A549 (cell line): ENCODE measurements at regions not wholly inside any gene's neighbourhood (a gene's known extent, or its start where the extent isn't known, plus 50 kb on each side); places are given as distances from the start of the nearest gene placed in this dataset.

Experiments used
- ATAC-seq, 2 experiments: fragments of 200-7000 bp in 1 of 2; fragments of >200 bp in 1 of 2; cut with Nextera tagmentation in 1 of 2; cut with Tn5 transposase in 1 of 2; 3 replicates each; pipeline versions ENCODE4 v1.8.0 to v1.9.1; 2018 to 2020; ENCODE audit warnings: mild to moderate bottlenecking in 1 of 2, moderate library complexity in 1 of 2
- CTCF ChIA-PET: fragments of 300-600 bp; sonication (Branson Sonifier 250); formaldehyde crosslinking; extraction: SDS; loops from one replicate; lab custom pipeline; 2021; ENCODE audit warnings: antibody characterized with exemption, inconsistent platforms; lab: Yijun Ruan, JAX
- POLR2A ChIA-PET: fragments of 350-600 bp; formaldehyde crosslinking; extraction: SDS; loops from one replicate; lab custom pipeline; 2021; ENCODE audit warnings: antibody characterized with exemption, inconsistent platforms; lab: Yijun Ruan, JAX
- DNase-seq, 2 experiments: peaks; one replicate each; pipeline versions ENCODE4 v3.0.0 to v3.0.0-alpha.2; 2011 to 2016; ENCODE audit warnings: low read depth in 1 of 2, low spot score in 1 of 2
- FAIRE-seq: peaks from 2 replicates; lab custom pipeline; 2011; peaks lifted over from hg19 to GRCh38; lab: Jason Lieb, UNC
- H3K27ac ChIP-seq, 2 experiments: fragments of >200 bp; sonication (Bioruptor Twin); formaldehyde crosslinking; 3 replicates each; pipeline ENCODE4 v1.5.1; 2016 to 2017
- H3K4me1 ChIP-seq: fragments of >200 bp; sonication (Bioruptor Twin); formaldehyde crosslinking; 3 replicates; pipeline ENCODE4 v1.6.1; 2016
- H3K4me2 ChIP-seq: fragments of >200 bp; sonication (Bioruptor Twin); formaldehyde crosslinking; 3 replicates; pipeline ENCODE4 v1.6.1; 2016
- H3K4me3 ChIP-seq: fragments of >200 bp; sonication (Bioruptor Twin); formaldehyde crosslinking; 3 replicates; pipeline ENCODE4 v1.5.1; 2016
- H3K9me3 ChIP-seq: fragments of >200 bp; sonication (Bioruptor Twin); formaldehyde crosslinking; 3 replicates; pipeline ENCODE4 v1.6.1; 2016
- BCL3 ChIP-seq: fragments of >200 bp; sonication (Bioruptor Twin); formaldehyde crosslinking; IDR thresholded peaks from 3 replicates; pipeline ENCODE4 v1.6.1; 2016
- CBX2 ChIP-seq: fragments of 200-600 bp; sonication (generic); IDR thresholded peaks from 2 replicates; pipeline ENCODE4 v1.6.1; 2016; ENCODE audit warnings: low read depth, mild to moderate bottlenecking, borderline replicate concordance
- CHD2 ChIP-seq: fragments of 150-350 bp; IDR thresholded peaks from 2 replicates; pipeline ENCODE4 v1.6.1; 2014; ENCODE audit warnings: low read length; ENCODE audit not compliant: partially characterized antibody
- EHF ChIP-seq: fragments of 250-450 bp; sonication (Bioruptor Pico); IDR thresholded peaks from 2 replicates; pipeline ENCODE4 v1.5.0; 2020; ENCODE audit warnings: mild to moderate bottlenecking
- EHMT2 ChIP-seq: fragments of 200-600 bp; sonication (generic); IDR thresholded peaks from 2 replicates; pipeline ENCODE4 v1.6.1; 2016; ENCODE audit warnings: antibody characterized with exemption, low read depth, mild to moderate bottlenecking, moderate library complexity
- ESRRA ChIP-seq: fragments of 150-350 bp; IDR thresholded peaks from 2 replicates; pipeline ENCODE4 v1.6.1; 2014; ENCODE audit warnings: mild to moderate bottlenecking, low read length, borderline replicate concordance
- FOXS1 ChIP-seq: fragments of 250-450 bp; sonication (Bioruptor Pico); IDR thresholded peaks from 2 replicates; pipeline ENCODE4 v1.5.0; 2020; ENCODE audit warnings: mild to moderate bottlenecking, moderate library complexity
- HDAC2 ChIP-seq: fragments of 200-600 bp; sonication (generic); IDR thresholded peaks from 2 replicates; pipeline ENCODE4 v1.6.1; 2016
- HEYL ChIP-seq: fragments of 250-450 bp; sonication (Bioruptor Pico); IDR thresholded peaks from 2 replicates; pipeline ENCODE4 v1.8.0; 2021; ENCODE audit warnings: mild to moderate bottlenecking, moderate library complexity
- HOXA7 ChIP-seq: fragments of 250-450 bp; sonication (Bioruptor Pico); IDR thresholded peaks from 2 replicates; pipeline ENCODE4 v1.5.0; 2020; ENCODE audit warnings: mild to moderate bottlenecking, moderate library complexity
- KDM1A ChIP-seq: fragments of 200-600 bp; sonication (generic); IDR thresholded peaks from 2 replicates; pipeline ENCODE4 v1.6.1; 2016; ENCODE audit warnings: low read depth, mild to moderate bottlenecking
- MYC ChIP-seq: IDR thresholded peaks from 2 replicates; pipeline ENCODE4 v1.6.1; 2012; ENCODE audit warnings: mild to moderate bottlenecking, inconsistent platforms, low read length, improper control_type of control experiment, borderline replicate concordance
- RAD21 ChIP-seq, 2 experiments: fragments of >200 bp in 1 of 2; sonication (Bioruptor Twin) in 1 of 2; formaldehyde crosslinking in 1 of 2; IDR thresholded peaks in 1 of 2; conservative IDR thresholded peaks in 1 of 2; 2 replicates in 1 of 2; 3 replicates in 1 of 2; pipeline ENCODE4 v1.6.1; 2012 to 2018; ENCODE audit warnings: inconsistent platforms in 1 of 2
- RARB ChIP-seq: fragments of 250-450 bp; sonication (Bioruptor Pico); IDR thresholded peaks from 2 replicates; pipeline ENCODE4 v1.8.0; 2021; ENCODE audit warnings: mild to moderate bottlenecking, moderate library complexity
- RFX5 ChIP-seq: fragments of 450-650 bp; IDR thresholded peaks from 2 replicates; pipeline ENCODE4 v1.7.1; 2014; ENCODE audit warnings: antibody characterized with exemption, mild to moderate bottlenecking, moderate library complexity
- RNF2 ChIP-seq: fragments of 200-600 bp; sonication (generic); IDR thresholded peaks from 2 replicates; pipeline ENCODE4 v1.6.1; 2016; ENCODE audit warnings: low read depth, mild to moderate bottlenecking, antibody characterized with exemption, moderate library complexity, borderline replicate concordance
- SMC3 ChIP-seq: fragments of >200 bp; sonication (Bioruptor Twin); formaldehyde crosslinking; IDR thresholded peaks from 3 replicates; pipeline ENCODE4 v1.6.1; 2018; ENCODE audit warnings: inconsistent platforms
- USF2 ChIP-seq: fragments of 450-650 bp; IDR thresholded peaks from 2 replicates; pipeline ENCODE4 v1.6.1; 2014; ENCODE audit warnings: antibody characterized with exemption
- ZFP36 ChIP-seq: fragments of 450-650 bp; IDR thresholded peaks from 2 replicates; pipeline ENCODE4 v1.6.1; 2014; ENCODE audit warnings: borderline replicate concordance; ENCODE audit not compliant: partially characterized antibody
- ZSCAN20 ChIP-seq: fragments of 250-450 bp; sonication (Bioruptor Pico); IDR thresholded peaks from 2 replicates; pipeline ENCODE4 v1.8.0; 2022; ENCODE audit warnings: mild to moderate bottlenecking, moderate library complexity
- WGBS: methylation state at CpG from one replicate; pipeline ENCODE4 v1.1.6; 2017; ENCODE audit errors: missing lambda C conversion rate; 5-methylcytosine and 5-hydroxymethylcytosine counted together
- TF ChIP-seq, protein P1 (sequence below): fragments of >200 bp; sonication (Bioruptor Twin); formaldehyde crosslinking; IDR thresholded peaks from 2 replicates; pipeline ENCODE4 v1.6.1; 2016

DNA sequence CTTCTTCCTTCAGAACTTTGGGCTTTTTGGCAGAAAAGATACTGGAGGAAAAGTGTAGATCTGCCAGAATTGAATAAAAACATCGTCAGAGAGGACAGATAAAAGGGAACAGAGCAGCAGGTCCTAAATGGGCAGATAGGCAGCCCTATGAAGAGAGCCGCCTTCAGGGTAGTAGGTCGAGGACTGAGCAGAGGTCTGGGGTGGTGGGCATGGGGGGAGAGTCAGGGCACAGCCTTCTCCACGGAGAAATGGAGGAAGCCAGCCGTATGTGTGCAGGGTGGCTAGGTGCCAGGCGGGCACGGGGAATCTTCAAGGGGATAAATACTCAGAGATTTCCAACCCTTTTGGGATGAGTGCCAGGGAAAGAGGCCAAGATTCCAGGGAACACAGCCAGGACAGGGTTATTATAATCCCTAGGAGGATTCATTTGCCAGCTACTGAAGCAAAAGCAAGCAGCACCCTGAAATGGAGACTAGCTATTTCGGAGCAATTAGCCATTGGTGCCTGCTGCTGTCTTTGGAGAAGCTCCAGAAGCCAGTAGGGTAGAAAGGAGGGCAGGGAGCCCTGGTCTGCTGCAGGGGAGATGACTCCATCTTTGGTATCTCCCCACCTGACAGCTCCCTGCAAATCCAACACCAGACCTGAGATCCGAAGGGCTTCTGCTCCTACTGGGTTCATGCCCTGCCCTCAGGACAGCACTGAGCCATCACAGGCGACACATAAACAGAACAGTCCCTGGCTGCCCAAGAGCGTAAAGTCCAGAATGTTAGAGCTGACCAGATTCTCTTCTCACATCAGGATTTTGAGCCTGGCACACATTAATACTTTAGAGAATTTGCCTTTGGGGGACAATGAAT is 174.5 kb upstream of the NTM start:
- no peak overlapping the region for H3K27ac ChIP-seq
- 1% methylated on average over 10 of the region's 11 CpGs for WGBS
- DNase-seq = no peak
- no peak overlapping the region for H3K4me2 ChIP-seq
- no peak for TF ChIP-seq ZSCAN20 (CRISPR knock-in tag)
- TF ChIP-seq, protein P1, sequence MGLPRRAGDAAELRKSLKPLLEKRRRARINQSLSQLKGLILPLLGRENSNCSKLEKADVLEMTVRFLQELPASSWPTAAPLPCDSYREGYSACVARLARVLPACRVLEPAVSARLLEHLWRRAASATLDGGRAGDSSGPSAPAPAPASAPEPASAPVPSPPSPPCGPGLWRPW = no peak
- no peak for TF ChIP-seq CBX2
- no peak for TF ChIP-seq EHMT2
- no peak for TF ChIP-seq HOXA7 (CRISPR knock-in tag)
- no peak for TF ChIP-seq BCL3
- TF ChIP-seq RFX5 = no peak
- TF ChIP-seq MYC = no peak
- no peak for TF ChIP-seq EHF (CRISPR knock-in tag)
- TF ChIP-seq ESRRA = no peak
- no peak for TF ChIP-seq CHD2
- TF ChIP-seq ZFP36 = no peak
- no peak for TF ChIP-seq HDAC2
- POLR2A ChIA-PET = no interaction called here
- H3K4me3 ChIP-seq = no peak overlapping the region
- no peaks in the 10 kb centered on the region for H3K4me1 ChIP-seq
- no peak for ATAC-seq
- H3K9me3 ChIP-seq = no peaks in the 10 kb centered on the region
- FAIRE-seq = no peak
- CTCF ChIA-PET = interaction anchor here (0.7 to 1.5 kb wide), 2 partner anchors 10 to 17 kb away, joined by 3 to 4 read pairs; no protein-coding TSS in a partner anchor

GRCh38 chr11:131198161-131199014 is 172.0 kb upstream of the NTM start:
- 50% methylated on average over 12 of the region's 15 CpGs for WGBS
- no peak for TF ChIP-seq RAD21 (conservative IDR thresholded peaks at IDR 0.05 in 1 of 2, IDR thresholded peaks at IDR 0.05 in 1 of 2)
- TF ChIP-seq ZFP36 = no peak
- TF ChIP-seq CHD2 = no peak
- TF ChIP-seq RNF2 = no peak
- TF ChIP-seq USF2 = no peak
- no peak for TF ChIP-seq ESRRA
- no peak for TF ChIP-seq FOXS1 (CRISPR knock-in tag)
- TF ChIP-seq RARB (CRISPR knock-in tag) = no peak
- TF ChIP-seq HEYL (CRISPR knock-in tag) = no peak
- TF ChIP-seq HOXA7 (CRISPR knock-in tag) = no peak
- no peak for TF ChIP-seq SMC3
- TF ChIP-seq KDM1A = no peak
- TF ChIP-seq, all 56 proteins: peak for 0
- FAIRE-seq = no peak

More at GRCh38 chr11:131198161-131199014, 172.0 kb upstream of the NTM start:
- H3K9me3 ChIP-seq = no peaks in the 10 kb centered on the region
- H3K4me3 ChIP-seq = no peak overlapping the region
- no peak for ATAC-seq
- ChIA-PET CTCF (no interaction called here), POLR2A (no interaction called here)
- H3K4me1 ChIP-seq = no peaks in the 10 kb centered on the region
- H3K27ac ChIP-seq = no peak overlapping the region
- no peak for DNase-seq
- no peak overlapping the region for H3K4me2 ChIP-seq
